IPS DF 6.9 (cell line): ENCODE measurements at regions not wholly inside any gene's neighbourhood (a gene's known extent, or its start where the extent isn't known, plus 50 kb on each side); places are given as distances from the start of the nearest gene placed in this dataset.

Experiments
- DNase-seq: peaks from one replicate; pipeline ENCODE4 v3.0.0-alpha.2; 2013; ENCODE audit warnings: low read depth, low spot score
- H3K27ac ChIP-seq: one replicate; pipeline ENCODE4 v1.5.1; 2013; ENCODE audit warnings: low read length, control low read depth
- H3K27me3 ChIP-seq: 2 replicates; pipeline ENCODE4 v1.6.1; 2013; ENCODE audit warnings: mild to moderate bottlenecking, low read length; ENCODE audit not compliant: control insufficient read depth, insufficient read depth
- H3K36me3 ChIP-seq: 2 replicates; pipeline ENCODE4 v1.6.1; 2013; ENCODE audit warnings: low read length; ENCODE audit not compliant: control insufficient read depth, insufficient read depth
- H3K4me1 ChIP-seq: 2 replicates; pipeline ENCODE4 v1.6.1; 2013; ENCODE audit warnings: low read length; ENCODE audit not compliant: control insufficient read depth, insufficient read depth
- H3K4me3 ChIP-seq: 2 replicates; pipeline ENCODE4 v1.5.1; 2013; ENCODE audit warnings: mild to moderate bottlenecking, low read length
- H3K9me3 ChIP-seq: 2 replicates; pipeline ENCODE4 v1.6.1; 2013; ENCODE audit warnings: low read length, inconsistent platforms; ENCODE audit not compliant: control insufficient read depth, insufficient read depth
- WGBS: extraction: QIAGEN DNeasy Blood & Tissue Kit; methylation state at CpG from one replicate; pipeline ENCODE4 v1.1.7; 2013; ENCODE audit warnings: mixed read lengths, missing lambda C conversion rate; ENCODE audit not compliant: insufficient read length, insufficient coverage; 5-methylcytosine and 5-hydroxymethylcytosine counted together

DNA sequence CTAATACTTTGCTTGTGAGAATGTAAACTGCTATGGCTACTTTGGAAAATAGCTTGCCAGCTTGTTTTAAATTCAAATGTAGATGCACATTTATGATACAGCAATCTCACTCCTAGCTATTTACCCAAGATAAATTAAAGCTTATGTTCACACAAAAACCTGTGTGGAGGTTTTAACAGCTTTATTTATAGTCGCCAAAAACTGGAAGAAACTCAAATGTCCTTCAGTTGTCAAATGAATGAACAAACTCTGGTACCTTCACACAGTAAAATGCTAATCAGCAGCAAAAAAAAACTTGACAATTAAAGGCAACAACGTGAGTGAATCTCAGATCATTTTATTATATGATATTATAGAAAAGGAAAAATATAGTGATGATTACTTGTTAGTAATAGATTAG is 248.6 kb upstream of the NECTIN3 start:
- no peak for DNase-seq
- no peak overlapping the region for H3K27ac ChIP-seq
- no peaks in the 10 kb centered on the region for H3K9me3 ChIP-seq
- no peaks in the 10 kb centered on the region for H3K36me3 ChIP-seq
- no peak overlapping the region for H3K4me3 ChIP-seq
- no peaks in the 10 kb centered on the region for H3K27me3 ChIP-seq
- H3K4me1 ChIP-seq, result no peaks in the 10 kb centered on the region
- WGBS, result no CpG with 5 or more reads among the region's 2 CpGs

DNA sequence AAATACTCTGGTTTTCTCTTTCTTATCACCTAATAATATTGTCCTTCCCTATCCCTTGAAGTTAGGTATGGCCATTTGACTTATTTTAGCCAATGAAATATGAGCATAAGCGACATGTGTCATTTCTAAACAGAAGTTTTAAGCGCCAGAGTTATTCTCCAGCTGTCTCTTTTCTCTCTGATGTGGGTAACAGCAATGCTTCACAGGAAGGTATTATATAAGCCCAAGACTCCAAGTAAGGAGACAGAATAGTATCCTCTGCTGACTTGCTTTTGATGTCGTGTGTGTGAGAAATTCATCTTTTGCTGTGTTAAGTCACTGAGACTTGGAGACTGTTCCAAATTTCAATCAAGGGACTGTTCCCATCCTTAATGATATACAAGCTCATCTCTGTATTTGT is 224.6 kb upstream of the NECTIN3 start:
- DNase-seq, result no peak
- no CpG with 5 or more reads among the region's 3 CpGs for WGBS
- Histone ChIP-seq H3K4me3 (no peak overlapping the region), H3K4me1 (no peaks in the 10 kb centered on the region), H3K9me3 (no peaks in the 10 kb centered on the region), H3K27me3 (no peaks in the 10 kb centered on the region), H3K36me3 (no peaks in the 10 kb centered on the region), H3K27ac (no peak overlapping the region)

DNA sequence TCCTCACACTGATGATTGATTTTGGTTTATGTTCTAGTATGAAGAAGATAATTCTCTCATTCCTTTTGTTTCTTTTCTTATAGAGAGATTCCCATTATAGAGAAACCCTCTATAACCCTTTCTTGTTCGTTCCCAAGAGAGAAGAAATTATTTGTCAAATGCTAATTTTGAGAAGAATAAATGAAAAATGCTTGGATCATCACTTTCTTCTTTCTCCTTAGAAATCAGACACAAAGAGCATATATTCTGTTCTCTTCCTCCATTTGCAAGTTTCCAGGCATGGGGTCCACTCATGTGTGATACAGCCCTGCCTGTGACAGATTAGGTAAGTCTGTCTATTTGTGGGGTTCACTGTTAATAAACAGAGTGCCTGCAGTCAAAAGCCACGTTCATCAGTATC is 222.6 kb upstream of the NECTIN3 start:
- H3K4me3 ChIP-seq, result no peak overlapping the region
- no CpG with 5 or more reads among the region's 2 CpGs for WGBS

DNA sequence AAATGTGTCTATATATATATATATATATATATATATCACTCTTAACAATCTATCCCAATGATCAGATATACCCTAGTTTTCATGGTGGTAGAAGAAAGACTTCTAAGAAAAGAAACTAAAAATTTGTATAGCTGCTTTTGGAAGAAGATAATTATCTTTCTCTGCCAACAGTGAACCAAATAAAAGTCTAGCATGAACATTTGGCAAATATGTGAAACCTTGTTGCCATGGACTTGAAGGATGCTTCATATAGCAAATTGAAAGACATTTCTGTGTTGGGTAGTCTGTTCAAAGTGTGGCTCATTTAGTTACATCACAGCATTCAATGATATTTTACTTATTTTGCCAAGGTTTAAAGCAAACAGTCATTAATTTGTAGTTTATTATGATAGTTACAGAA is 219.9 kb upstream of the NECTIN3 start:
- no peak overlapping the region for H3K27ac ChIP-seq
- no peaks in the 10 kb centered on the region for H3K9me3 ChIP-seq
- no peak overlapping the region for H3K4me3 ChIP-seq
- H3K4me1 ChIP-seq, result no peaks in the 10 kb centered on the region
- no peaks in the 10 kb centered on the region for H3K27me3 ChIP-seq
- no peak for DNase-seq
- no peaks in the 10 kb centered on the region for H3K36me3 ChIP-seq

More for the DNA sequence above, 222.6 kb upstream of the NECTIN3 start:
- Histone ChIP-seq H3K9me3 (no peaks in the 10 kb centered on the region), H3K4me1 (no peaks in the 10 kb centered on the region), H3K27me3 (no peaks in the 10 kb centered on the region), H3K36me3 (no peaks in the 10 kb centered on the region), H3K27ac (no peak overlapping the region)
- no peak for DNase-seq

DNA sequence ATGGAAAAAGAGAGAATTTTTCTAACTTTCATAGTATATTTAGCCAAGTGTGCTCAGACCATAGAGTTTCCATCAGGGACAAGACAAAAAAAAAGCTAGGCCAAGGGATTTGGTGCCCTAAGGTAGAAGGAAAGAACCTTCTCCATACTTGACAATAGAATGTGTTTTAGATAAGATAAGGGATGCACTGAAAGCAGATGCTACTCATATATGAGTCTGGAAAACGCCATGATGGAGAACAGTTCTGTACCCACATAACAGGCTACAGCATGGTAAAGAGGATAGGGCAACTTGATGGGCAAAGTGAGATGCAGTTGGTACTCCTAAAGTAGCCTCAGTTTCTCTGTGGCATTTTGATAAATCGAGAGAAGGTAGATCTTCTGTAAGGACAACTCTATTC is 216.4 kb upstream of the NECTIN3 start:
- no peak for DNase-seq
- H3K36me3 ChIP-seq, result no peaks in the 10 kb centered on the region
- no peak overlapping the region for H3K27ac ChIP-seq
- no peaks in the 10 kb centered on the region for H3K9me3 ChIP-seq
- no peak overlapping the region for H3K4me3 ChIP-seq
- H3K27me3 ChIP-seq, result no peaks in the 10 kb centered on the region
- no CpG with 5 or more reads among the region's 2 CpGs for WGBS
- H3K4me1 ChIP-seq, result no peaks in the 10 kb centered on the region

DNA sequence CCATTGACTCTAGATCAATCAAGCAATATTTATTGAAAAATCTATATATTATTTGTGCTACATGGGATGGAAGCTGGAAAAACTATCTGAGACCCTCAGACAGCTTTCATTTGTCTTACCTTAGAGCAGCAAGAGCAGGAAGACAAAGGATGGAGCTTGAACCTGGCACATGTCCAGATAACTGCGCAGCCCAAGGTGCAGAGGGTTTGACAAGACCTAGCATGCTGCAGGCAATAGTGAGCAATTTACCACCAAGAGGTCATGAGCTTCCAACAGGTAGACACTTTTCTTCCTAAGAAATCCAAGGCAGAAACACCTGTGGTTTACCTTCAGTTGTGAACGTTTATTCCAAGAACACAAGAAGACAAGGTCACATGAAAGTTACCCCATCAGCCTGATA is 214.7 kb upstream of the NECTIN3 start:
- WGBS, result no CpG with 5 or more reads among the region's 2 CpGs
- no peak for DNase-seq
- Histone ChIP-seq H3K27me3 (no peaks in the 10 kb centered on the region), H3K4me1 (no peaks in the 10 kb centered on the region), H3K36me3 (no peaks in the 10 kb centered on the region), H3K4me3 (no peak overlapping the region), H3K27ac (no peak overlapping the region), H3K9me3 (no peaks in the 10 kb centered on the region)

DNA sequence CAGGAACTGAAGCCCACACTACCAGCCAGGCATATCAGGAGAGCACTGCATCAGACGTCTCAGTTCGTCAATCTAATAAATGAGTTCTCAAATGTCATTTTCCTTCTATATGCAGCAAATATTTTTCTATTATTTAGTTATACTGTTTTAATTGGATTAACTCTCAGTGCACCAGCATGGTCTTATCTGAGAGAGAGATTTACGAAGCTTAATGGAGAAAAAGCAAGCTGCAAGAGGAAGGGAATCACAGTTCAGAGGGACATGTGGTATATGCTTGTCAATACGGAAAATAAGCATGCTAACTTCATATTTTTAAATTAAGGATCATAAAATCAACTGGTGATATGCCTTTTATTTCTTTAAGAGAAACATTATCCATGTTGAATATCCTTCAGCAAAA is 213.1 kb upstream of the NECTIN3 start:
- no peaks in the 10 kb centered on the region for H3K9me3 ChIP-seq
- no peaks in the 10 kb centered on the region for H3K4me1 ChIP-seq
- no peak overlapping the region for H3K4me3 ChIP-seq
- no peak overlapping the region for H3K27ac ChIP-seq
- no peaks in the 10 kb centered on the region for H3K27me3 ChIP-seq
- no peaks in the 10 kb centered on the region for H3K36me3 ChIP-seq
- WGBS, result no CpG with 5 or more reads among the region's 4 CpGs
- DNase-seq, result no peak

DNA sequence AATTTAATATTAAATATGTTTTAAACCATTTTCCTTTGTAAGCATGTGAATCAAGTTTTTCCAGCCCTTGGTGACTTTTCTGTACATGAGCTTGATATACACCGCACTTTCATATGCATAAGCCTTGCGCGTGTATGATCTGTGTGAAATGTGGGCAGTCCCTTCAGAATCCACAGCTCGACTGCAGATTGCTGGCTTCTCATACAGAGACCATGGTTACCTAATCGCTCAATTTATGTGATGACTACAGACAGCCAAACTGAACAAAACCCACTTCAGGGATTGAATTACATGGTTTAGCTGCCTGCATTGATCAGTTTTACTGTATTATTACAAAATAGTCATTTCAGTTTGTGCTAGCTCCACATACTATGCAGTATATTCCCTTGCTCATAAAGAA is 212.3 kb upstream of the NECTIN3 start:
- Histone ChIP-seq H3K36me3 (no peaks in the 10 kb centered on the region), H3K27me3 (no peaks in the 10 kb centered on the region), H3K4me3 (no peak overlapping the region), H3K4me1 (no peaks in the 10 kb centered on the region), H3K9me3 (no peaks in the 10 kb centered on the region), H3K27ac (no peak overlapping the region)
- WGBS, result no CpG with 5 or more reads among the region's 5 CpGs
- DNase-seq, result no peak

DNA sequence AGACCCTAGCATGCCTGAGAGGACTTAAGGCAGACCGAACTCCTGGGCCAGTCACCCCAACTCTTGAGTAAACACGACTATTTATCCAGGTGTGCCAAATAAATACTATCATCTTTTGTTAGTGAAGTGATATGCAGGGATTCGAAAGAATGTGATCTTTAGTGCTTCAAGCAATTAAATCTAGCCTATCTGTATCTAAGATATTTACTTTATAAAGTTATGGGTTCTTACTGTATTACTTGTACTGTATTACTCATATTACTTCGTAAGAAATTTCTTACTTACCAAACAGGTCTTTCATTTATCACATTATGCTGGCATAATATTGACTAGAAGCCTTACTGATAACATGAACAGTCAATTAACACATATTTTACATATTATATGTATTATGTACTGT is 211.6 kb upstream of the NECTIN3 start:
- Histone ChIP-seq H3K27ac (no peak overlapping the region), H3K4me3 (no peak overlapping the region), H3K27me3 (no peaks in the 10 kb centered on the region), H3K9me3 (no peaks in the 10 kb centered on the region), H3K4me1 (no peaks in the 10 kb centered on the region), H3K36me3 (no peaks in the 10 kb centered on the region)
- no peak for DNase-seq
- WGBS, result no CpG with 5 or more reads among the region's 4 CpGs

DNA sequence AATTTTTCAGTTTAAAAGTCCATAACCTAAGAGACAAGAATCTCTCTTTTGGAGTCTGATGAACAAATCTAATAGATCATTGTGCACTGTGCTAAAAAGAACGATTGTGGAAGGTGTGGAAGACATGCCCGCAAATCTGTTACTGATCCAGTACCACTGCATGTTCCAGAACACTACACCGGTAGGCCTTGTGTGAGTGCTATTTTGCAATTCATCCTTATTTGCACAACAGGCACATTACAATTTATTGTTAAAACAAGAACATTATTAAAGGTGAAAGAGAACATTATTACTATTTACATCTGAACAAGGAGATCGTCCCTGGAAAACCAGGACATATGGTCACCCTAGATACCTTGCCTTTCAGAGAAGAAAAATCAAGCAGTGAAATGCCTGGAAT is 205.7 kb upstream of the NECTIN3 start:
- Histone ChIP-seq H3K4me3 (no peak overlapping the region), H3K36me3 (no peaks in the 10 kb centered on the region), H3K4me1 (no peaks in the 10 kb centered on the region), H3K9me3 (no peaks in the 10 kb centered on the region), H3K27me3 (no peaks in the 10 kb centered on the region), H3K27ac (no peak overlapping the region)
- DNase-seq, result no peak
- no CpG with 5 or more reads among the region's 4 CpGs for WGBS

DNA sequence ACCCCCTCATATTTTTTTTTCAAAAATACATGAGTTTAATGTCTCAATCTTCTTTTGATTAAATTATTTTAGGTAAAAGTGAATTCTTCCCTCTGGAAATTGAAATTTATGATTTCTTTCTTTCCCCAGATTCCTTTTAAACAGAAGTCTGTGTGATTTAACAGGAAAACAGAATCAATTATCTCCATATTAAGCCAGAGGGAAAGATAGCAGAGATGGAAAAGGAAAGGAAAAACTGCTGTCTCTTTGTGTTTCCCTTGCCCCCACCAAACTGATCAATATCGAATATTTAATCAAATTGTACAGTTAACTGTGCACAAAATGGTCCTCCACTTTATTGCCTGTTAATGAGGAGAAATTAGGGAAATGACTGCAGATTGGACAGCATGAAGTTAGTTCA is 203.5 kb upstream of the NECTIN3 start:
- Histone ChIP-seq H3K27me3 (no peaks in the 10 kb centered on the region), H3K9me3 (no peaks in the 10 kb centered on the region), H3K36me3 (no peaks in the 10 kb centered on the region), H3K4me3 (no peak overlapping the region), H3K27ac (no peak overlapping the region), H3K4me1 (no peaks in the 10 kb centered on the region)
- no peak for DNase-seq
- no CpG with 5 or more reads among the region's 1 CpG for WGBS
